ENCODE measurements at regions not wholly inside any gene's neighbourhood (a gene's known extent, or its start where the extent isn't known, plus 50 kb on each side); places are given as distances from the start of the nearest gene placed in this dataset.

- TF ChIP-seq CTCF (IDR thresholded peaks at IDR 0.05): no peak
- no peak for TF ChIP-seq POLR2A (IDR thresholded peaks at IDR 0.05)
Measured at GRCh38 chr5:117719413-117719812, 1144.8 kb upstream of the SEMA6A start.
